GM23248 (cell line): ENCODE measurements at regions not wholly inside any gene's neighbourhood (a gene's known extent, or its start where the extent isn't known, plus 50 kb on each side); places are given as distances from the start of the nearest gene placed in this dataset.

Source experiments
- EZH2 ChIP-seq: fragments of 200-600 bp; sonication (generic); IDR thresholded peaks from 2 replicates; pipeline ENCODE4 v1.6.1; 2018; ENCODE audit warnings: antibody characterized with exemption, mild to moderate bottlenecking; ENCODE audit not compliant: insufficient read depth, poor library complexity, severe bottlenecking
- EZH2phosphoT487 ChIP-seq: fragments of 200-600 bp; sonication (generic); IDR thresholded peaks from 2 replicates; pipeline ENCODE4 v1.6.1; 2018; ENCODE audit warnings: antibody characterized with exemption, moderate library complexity, mild to moderate bottlenecking, low read depth; ENCODE audit not compliant: insufficient read depth

- TF ChIP-seq EZH2: no peak
- no peak for TF ChIP-seq EZH2phosphoT487
Measured at GRCh38 chrX:10741003-10741402, 120.6 kb upstream of the MID1 start.
